Stomach (tissue), 4 donors: ENCODE measurements at regions not wholly inside any gene's neighbourhood (a gene's known extent, or its start where the extent isn't known, plus 50 kb on each side); places are given as distances from the start of the nearest gene placed in this dataset.

Experiments
- EP300 ChIP-seq: sonication (generic); formaldehyde crosslinking; IDR thresholded peaks from one replicate; pipeline ENCODE4 v1.6.1; 2017; ENCODE audit warnings: antibody characterized with exemption
- POLR2A ChIP-seq, 4 donors: fragments of 450-650 bp; IDR thresholded peaks; one replicate each; pipeline ENCODE4 v1.6.1; 2016; ENCODE audit warnings: antibody characterized with exemption in 4 of 4, control low read depth in 2 of 4, mild to moderate bottlenecking in 1 of 4, moderate library complexity in 1 of 4
- TF ChIP-seq, protein P1 (sequence below), 7 experiments: fragments of 450-650 bp in 4 of 7; fragments of 200-600 bp in 3 of 7; sonication (generic) in 3 of 7; IDR thresholded peaks; one replicate each; pipeline ENCODE4 v1.5.1; 2016 to 2019; ENCODE audit warnings: antibody characterized with exemption in 7 of 7, control low read depth in 2 of 7, mild to moderate bottlenecking in 1 of 7

DNA sequence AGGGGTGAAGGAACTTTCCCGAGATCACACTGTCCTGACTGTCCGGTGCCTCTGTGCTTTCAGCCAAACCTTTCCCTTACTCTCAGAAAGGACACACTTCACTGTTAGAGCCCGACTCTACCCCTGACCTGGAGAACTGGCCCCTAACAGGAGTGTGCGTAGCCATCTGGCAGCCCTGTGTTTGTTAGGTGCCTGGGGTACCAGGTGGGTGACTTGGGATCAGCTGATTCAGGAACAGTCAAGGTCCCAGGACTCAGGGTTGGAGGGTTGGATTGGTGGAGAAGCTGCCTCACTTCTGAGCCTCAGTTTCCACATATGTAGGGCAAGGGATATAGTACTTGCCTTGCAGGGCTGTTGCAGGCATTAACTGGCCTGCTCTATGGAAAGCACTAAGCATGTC, 98.3 kb upstream of the SLC6A11 start:
- no peak for TF ChIP-seq EP300
- TF ChIP-seq, protein P1, sequence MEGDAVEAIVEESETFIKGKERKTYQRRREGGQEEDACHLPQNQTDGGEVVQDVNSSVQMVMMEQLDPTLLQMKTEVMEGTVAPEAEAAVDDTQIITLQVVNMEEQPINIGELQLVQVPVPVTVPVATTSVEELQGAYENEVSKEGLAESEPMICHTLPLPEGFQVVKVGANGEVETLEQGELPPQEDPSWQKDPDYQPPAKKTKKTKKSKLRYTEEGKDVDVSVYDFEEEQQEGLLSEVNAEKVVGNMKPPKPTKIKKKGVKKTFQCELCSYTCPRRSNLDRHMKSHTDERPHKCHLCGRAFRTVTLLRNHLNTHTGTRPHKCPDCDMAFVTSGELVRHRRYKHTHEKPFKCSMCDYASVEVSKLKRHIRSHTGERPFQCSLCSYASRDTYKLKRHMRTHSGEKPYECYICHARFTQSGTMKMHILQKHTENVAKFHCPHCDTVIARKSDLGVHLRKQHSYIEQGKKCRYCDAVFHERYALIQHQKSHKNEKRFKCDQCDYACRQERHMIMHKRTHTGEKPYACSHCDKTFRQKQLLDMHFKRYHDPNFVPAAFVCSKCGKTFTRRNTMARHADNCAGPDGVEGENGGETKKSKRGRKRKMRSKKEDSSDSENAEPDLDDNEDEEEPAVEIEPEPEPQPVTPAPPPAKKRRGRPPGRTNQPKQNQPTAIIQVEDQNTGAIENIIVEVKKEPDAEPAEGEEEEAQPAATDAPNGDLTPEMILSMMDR (IDR thresholded peaks at IDR 0.05), result no peak
- TF ChIP-seq POLR2A (IDR thresholded peaks at IDR 0.05), result no peak
